ENCODE measurements at regions not wholly inside any gene's neighbourhood (a gene's known extent, or its start where the extent isn't known, plus 50 kb on each side); places are given as distances from the start of the nearest gene placed in this dataset.

GRCh38 chr18:42341423-42341822 is 386.4 kb downstream of the PIK3C3 start:
- TF ChIP-seq POLR2A (IDR thresholded peaks at IDR 0.05; ENCODE audit: low read depth, low read length), result no peak
- TF ChIP-seq POLR2AphosphoS5 (IDR thresholded peaks at IDR 0.05; ENCODE audit: low read depth, low read length), result no peak
- no peak for TF ChIP-seq TAF1 (IDR thresholded peaks at IDR 0.05; ENCODE audit: low read depth, low read length)
- no peak for TF ChIP-seq PAX5 (IDR thresholded peaks at IDR 0.05; ENCODE audit: insufficient read depth, low read length, severe bottlenecking)
- no peak for TF ChIP-seq POU2F2 (IDR thresholded peaks at IDR 0.05; ENCODE audit: low read depth, low read length)
